Renal cortical epithelial cell (primary cell): ENCODE measurements at regions not wholly inside any gene's neighbourhood (a gene's known extent, or its start where the extent isn't known, plus 50 kb on each side); places are given as distances from the start of the nearest gene placed in this dataset.

ENCODE experiments used
- DNase-seq: peaks from one replicate; pipeline ENCODE4 v3.0.0-alpha.2; 2011; ENCODE audit warnings: low read depth

- no peak for DNase-seq
These were observed 282.4 kb upstream of the HSF2 start for GRCh38 chr6:122116835-122117627.

- DNase-seq = no peak
These were observed 280.4 kb upstream of the HSF2 start for GRCh38 chr6:122118945-122119506.

- DNase-seq = no peak
These were observed 277.2 kb upstream of the HSF2 start for GRCh38 chr6:122122202-122122601.

- no peak for DNase-seq
These were observed 276.8 kb upstream of the HSF2 start for GRCh38 chr6:122122686-122123085.

- DNase-seq = no peak
These were observed 274.5 kb upstream of the HSF2 start for GRCh38 chr6:122124908-122125307.

GRCh38 chr6:122126894-122127293 lies 272.6 kb upstream of the HSF2 start:
- DNase-seq = no peak

GRCh38 chr6:122128445-122128844 lies 271.0 kb upstream of the HSF2 start:
- no peak for DNase-seq

- DNase-seq = no peak
These were observed 270.0 kb upstream of the HSF2 start for GRCh38 chr6:122129313-122130025.

- DNase-seq = no peak
These were observed 269.5 kb upstream of the HSF2 start for GRCh38 chr6:122130026-122130348.

GRCh38 chr6:122130518-122130917 lies 268.9 kb upstream of the HSF2 start:
- DNase-seq = no peak

GRCh38 chr6:122136386-122136785 lies 263.1 kb upstream of the HSF2 start:
- DNase-seq = no peak

GRCh38 chr6:122140031-122140430 lies 259.4 kb upstream of the HSF2 start:
- no peak for DNase-seq

GRCh38 chr6:122141246-122141645 lies 258.2 kb upstream of the HSF2 start:
- DNase-seq = no peak

- no peak for DNase-seq
These were observed 255.4 kb upstream of the HSF2 start for GRCh38 chr6:122143813-122144601.

GRCh38 chr6:122145246-122145645 lies 254.2 kb upstream of the HSF2 start:
- no peak for DNase-seq

- DNase-seq = no peak
These were observed 253.7 kb upstream of the HSF2 start for GRCh38 chr6:122145741-122146240.

GRCh38 chr6:122147291-122147690 lies 252.2 kb upstream of the HSF2 start:
- no peak for DNase-seq

GRCh38 chr6:122151066-122151465 lies 248.4 kb upstream of the HSF2 start:
- no peak for DNase-seq

- DNase-seq = no peak
These were observed 247.7 kb upstream of the HSF2 start for GRCh38 chr6:122151763-122152162.

- no peak for DNase-seq
These were observed 245.9 kb upstream of the HSF2 start for GRCh38 chr6:122153557-122153956.

- DNase-seq = no peak
These were observed 245.3 kb upstream of the HSF2 start for GRCh38 chr6:122154155-122154554.

- no peak for DNase-seq
These were observed 244.4 kb upstream of the HSF2 start for GRCh38 chr6:122154912-122155575.
